HG02571 (cell line): ENCODE measurements at regions not wholly inside any gene's neighbourhood (a gene's known extent, or its start where the extent isn't known, plus 50 kb on each side); places are given as distances from the start of the nearest gene placed in this dataset.

ENCODE experiments used
- ATAC-seq: cut with Tn5 transposase; IDR thresholded peaks from one replicate; pipeline ENCODE4 v1.9.1; 2021; ENCODE audit warnings: mild to moderate bottlenecking, moderate library complexity; ENCODE audit not compliant: unreplicated experiment

- ATAC-seq: no peak
Measured at GRCh38 chr5:125037530-125037929, 291.1 kb upstream of the ZNF608 start.

- ATAC-seq: no peak
Measured at GRCh38 chr5:125038477-125038876, 292.0 kb upstream of the ZNF608 start.

- ATAC-seq: no peak
Measured at GRCh38 chr5:125041798-125042197, 295.4 kb upstream of the ZNF608 start.

GRCh38 chr5:125042261-125042890 lies 295.9 kb upstream of the ZNF608 start:
- ATAC-seq: no peak

GRCh38 chr5:125043781-125044391 lies 297.4 kb upstream of the ZNF608 start:
- ATAC-seq: no peak

GRCh38 chr5:125044491-125045282 lies 298.2 kb upstream of the ZNF608 start:
- ATAC-seq: no peak

- ATAC-seq: no peak
Measured at GRCh38 chr5:125045646-125046045, 299.2 kb upstream of the ZNF608 start.

GRCh38 chr5:125046838-125047237 lies 300.4 kb upstream of the ZNF608 start:
- no peak for ATAC-seq

GRCh38 chr5:125047871-125048270 lies 301.4 kb upstream of the ZNF608 start:
- no peak for ATAC-seq

GRCh38 chr5:125049721-125050702 lies 303.6 kb upstream of the ZNF608 start:
- no peak for ATAC-seq

GRCh38 chr5:125050926-125051325 lies 304.5 kb upstream of the ZNF608 start:
- ATAC-seq: no peak

GRCh38 chr5:125052584-125052983 lies 306.1 kb upstream of the ZNF608 start:
- no peak for ATAC-seq

- no peak for ATAC-seq
Measured at GRCh38 chr5:125053179-125053578, 306.7 kb upstream of the ZNF608 start.

- no peak for ATAC-seq
Measured at GRCh38 chr5:125054146-125054545, 307.7 kb upstream of the ZNF608 start.

GRCh38 chr5:125056671-125057485 lies 310.4 kb upstream of the ZNF608 start:
- no peak for ATAC-seq

GRCh38 chr5:125057912-125058826 lies 311.7 kb upstream of the ZNF608 start:
- no peak for ATAC-seq

- no peak for ATAC-seq
Measured at GRCh38 chr5:125059255-125060002, 313.0 kb upstream of the ZNF608 start.

- no peak for ATAC-seq
Measured at GRCh38 chr5:125061726-125062125, 315.3 kb upstream of the ZNF608 start.
